DND-41 (cell line): ENCODE measurements at regions not wholly inside any gene's neighbourhood (a gene's known extent, or its start where the extent isn't known, plus 50 kb on each side); places are given as distances from the start of the nearest gene placed in this dataset.

Experiments used
- EZH2 ChIP-seq: IDR thresholded peaks from 3 replicates; pipeline ENCODE4 v1.6.1; 2012; ENCODE audit warnings: borderline replicate concordance, low read depth, mild to moderate bottlenecking, moderate library complexity, low read length, inconsistent platforms; ENCODE audit not compliant: severe bottlenecking
- TF ChIP-seq, protein P1 (sequence below): IDR thresholded peaks from 2 replicates; pipeline ENCODE4 v1.5.1; 2012; ENCODE audit warnings: borderline replicate concordance, low read length, moderate library complexity, mild to moderate bottlenecking; ENCODE audit not compliant: poor library complexity, severe bottlenecking; ENCODE audit errors: extremely low read depth

DNA sequence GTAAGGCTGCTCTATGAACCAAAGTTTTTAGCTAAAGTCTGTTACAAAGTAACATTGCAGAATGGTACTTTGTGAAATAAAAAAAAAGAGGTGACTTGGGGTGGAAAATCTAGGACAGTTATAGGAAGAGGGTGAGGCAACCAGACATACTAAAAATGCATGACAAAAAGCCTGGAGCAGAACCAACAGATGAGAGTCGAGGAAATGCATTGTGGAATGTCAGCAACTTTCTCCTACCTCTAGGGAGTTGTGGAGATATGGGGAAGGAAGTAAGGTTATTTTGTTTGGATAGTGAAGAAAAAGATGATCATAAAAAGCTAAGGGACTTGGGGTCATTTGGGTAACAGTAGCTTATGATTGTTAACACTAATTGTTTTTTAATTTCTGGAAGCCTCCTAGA lies 295.6 kb downstream of the S1PR1 start:
- TF ChIP-seq, protein P1, sequence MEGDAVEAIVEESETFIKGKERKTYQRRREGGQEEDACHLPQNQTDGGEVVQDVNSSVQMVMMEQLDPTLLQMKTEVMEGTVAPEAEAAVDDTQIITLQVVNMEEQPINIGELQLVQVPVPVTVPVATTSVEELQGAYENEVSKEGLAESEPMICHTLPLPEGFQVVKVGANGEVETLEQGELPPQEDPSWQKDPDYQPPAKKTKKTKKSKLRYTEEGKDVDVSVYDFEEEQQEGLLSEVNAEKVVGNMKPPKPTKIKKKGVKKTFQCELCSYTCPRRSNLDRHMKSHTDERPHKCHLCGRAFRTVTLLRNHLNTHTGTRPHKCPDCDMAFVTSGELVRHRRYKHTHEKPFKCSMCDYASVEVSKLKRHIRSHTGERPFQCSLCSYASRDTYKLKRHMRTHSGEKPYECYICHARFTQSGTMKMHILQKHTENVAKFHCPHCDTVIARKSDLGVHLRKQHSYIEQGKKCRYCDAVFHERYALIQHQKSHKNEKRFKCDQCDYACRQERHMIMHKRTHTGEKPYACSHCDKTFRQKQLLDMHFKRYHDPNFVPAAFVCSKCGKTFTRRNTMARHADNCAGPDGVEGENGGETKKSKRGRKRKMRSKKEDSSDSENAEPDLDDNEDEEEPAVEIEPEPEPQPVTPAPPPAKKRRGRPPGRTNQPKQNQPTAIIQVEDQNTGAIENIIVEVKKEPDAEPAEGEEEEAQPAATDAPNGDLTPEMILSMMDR: no peak
- TF ChIP-seq EZH2: no peak
